Fibroblast of skin of left quadriceps (primary cell): ENCODE measurements at regions not wholly inside any gene's neighbourhood (a gene's known extent, or its start where the extent isn't known, plus 50 kb on each side); places are given as distances from the start of the nearest gene placed in this dataset.

Source experiments
- DNase-seq, 2 experiments: peaks; one replicate each; pipeline ENCODE4 v3.0.0-alpha.2; 2013; ENCODE audit warnings: low read depth in 2 of 2

DNA sequence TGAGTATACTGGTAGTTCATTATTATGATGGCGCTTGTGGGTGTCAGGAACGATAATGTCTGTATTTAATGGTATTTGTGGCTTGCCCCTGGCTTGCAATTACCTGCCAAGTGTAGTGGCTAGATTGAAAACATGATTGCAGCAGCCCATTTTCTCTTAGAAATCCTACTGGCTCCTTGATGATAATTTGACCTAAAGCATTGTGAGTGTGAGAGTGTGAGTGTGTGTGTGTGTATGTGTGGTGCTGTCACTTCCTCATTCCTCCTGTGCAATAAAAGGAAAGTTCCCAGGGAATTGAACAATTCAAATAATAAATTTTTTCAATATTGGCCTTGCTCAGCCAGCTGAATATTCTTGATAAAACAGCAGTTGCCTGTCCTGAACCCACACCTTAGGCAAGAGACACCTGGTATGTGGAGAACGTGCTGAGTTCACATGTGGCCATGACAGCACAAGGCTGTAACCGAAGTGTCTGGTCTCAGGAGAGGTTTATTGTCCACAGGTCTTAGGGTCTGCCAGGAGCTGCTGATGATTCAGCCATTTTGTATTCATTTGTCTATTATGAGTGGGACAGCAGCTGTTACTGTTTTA is 193.3 kb downstream of the CD47 start:
- DNase-seq: peak; percentile 25 to 32

DNA sequence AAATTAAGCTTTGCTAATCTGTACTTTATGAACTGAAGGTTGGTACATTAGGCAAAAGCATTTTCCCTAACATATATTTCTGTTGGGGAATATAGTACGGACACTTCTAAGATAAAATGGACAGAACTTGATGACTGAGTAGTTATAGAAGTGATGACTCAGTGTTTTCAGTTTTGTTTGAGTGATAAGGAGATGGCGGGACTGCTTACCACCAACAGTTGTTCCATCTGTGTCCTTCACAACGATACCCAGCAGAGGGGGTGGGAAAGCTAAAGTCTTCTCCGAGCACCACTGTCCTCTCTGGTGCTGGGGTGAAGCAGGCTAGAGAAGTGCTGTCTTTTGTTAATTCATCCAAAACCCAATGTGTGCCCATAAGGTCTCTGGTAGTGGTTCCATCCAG is 195.8 kb downstream of the CD47 start:
- DNase-seq: no peak

GRCh38 chr3:107892955-107893624 is 197.7 kb downstream of the CD47 start:
- DNase-seq: no peak

GRCh38 chr3:107884719-107885460 is 205.9 kb downstream of the CD47 start:
- DNase-seq: peak; percentile 86

DNA sequence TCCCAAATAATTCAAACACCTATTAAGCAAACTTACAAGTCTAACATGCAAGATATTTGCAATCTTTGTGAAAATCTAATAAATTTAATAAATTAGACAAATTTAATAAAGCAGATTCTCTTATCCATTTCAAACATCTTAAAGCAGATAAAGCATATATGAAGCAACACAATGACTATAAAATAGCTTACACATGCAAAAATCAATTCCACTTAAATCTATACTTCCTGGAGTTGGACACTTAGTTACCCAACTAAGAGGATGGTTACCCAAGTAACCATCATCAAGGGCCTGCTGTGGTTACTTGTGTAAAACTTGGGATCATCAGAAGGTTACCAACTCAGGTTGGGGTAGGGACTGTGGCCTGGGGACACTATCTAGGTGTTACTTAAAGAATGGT is 206.8 kb downstream of the CD47 start:
- no peak for DNase-seq

DNA sequence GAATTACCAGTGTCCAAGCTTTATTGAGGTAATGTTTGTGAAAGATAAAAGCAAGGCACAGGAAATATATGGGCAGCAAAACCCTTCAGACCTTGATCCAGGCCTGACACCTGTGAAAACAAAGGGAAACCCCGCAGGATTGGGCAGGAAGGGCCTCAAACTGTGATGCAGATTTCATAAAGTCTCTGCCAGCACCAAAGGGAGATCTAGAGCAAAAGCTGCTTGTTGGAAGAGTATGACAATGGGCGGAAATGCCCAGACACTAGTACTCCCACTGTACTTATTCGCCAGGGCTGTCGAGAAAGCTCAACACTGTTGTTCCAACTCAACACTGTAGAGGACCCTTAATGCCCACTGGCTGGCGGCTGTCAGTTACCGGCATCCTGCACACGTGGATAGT is 207.9 kb downstream of the CD47 start:
- DNase-seq: no peak

DNA sequence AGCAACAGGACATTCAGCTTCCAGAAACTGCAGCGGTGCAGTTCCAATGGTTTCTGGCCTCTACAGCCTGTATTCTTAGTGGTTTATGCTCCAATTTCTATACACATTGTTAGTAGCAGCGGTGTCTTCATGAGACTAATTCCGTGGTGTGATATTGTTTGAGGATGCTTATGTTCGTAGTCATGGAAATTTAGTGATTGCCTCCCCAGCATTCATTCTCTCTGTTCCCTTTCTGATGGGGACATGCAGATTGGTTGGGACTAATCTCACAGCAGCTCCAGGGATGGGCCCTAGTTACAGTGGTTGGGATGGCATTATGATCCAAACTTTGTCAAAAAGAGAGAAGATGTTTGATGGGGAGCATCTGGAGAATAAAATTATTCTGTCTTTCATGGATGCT is 208.6 kb downstream of the CD47 start:
- no peak for DNase-seq

GRCh38 chr3:107881509-107881908 is 209.3 kb downstream of the CD47 start:
- no peak for DNase-seq

DNA sequence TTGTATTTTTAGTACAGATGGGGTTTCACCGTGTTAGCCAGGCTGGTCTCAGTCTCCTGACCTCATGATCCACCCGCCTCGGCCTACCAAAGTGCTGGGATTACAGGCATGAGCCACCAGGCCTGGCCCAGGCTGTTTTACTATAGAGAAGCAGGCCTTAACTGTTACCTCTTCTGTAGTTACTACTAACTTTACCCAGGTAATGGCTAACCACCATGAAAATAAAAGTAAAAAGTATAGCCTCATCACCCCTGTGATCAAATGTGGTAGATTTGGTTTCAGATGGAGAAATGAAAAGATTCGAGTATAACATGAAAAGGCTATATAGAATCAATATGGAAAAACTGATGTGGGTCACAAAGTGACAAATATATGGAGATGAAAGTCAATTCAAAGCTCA is 210.1 kb downstream of the CD47 start:
- DNase-seq: no peak

DNA sequence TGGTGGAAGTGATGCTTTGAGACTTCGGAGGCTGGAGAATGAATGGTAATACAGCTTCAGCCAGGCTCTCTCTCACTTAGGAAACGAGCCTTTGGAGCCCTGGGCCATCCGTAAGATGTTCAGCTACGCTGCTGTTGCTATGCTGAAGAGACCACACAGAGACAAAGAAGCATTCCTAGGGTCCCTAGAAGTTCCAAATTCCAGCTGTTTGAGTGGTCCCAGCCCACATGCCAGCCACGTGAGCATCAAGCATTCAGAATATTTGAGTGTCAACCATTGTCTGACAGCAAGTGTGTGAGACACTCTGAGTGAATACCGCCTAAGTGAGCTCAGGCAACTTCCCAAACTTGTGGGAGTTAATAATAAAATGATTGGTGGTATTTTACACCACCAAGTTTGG is 212.9 kb downstream of the CD47 start:
- DNase-seq: no peak

DNA sequence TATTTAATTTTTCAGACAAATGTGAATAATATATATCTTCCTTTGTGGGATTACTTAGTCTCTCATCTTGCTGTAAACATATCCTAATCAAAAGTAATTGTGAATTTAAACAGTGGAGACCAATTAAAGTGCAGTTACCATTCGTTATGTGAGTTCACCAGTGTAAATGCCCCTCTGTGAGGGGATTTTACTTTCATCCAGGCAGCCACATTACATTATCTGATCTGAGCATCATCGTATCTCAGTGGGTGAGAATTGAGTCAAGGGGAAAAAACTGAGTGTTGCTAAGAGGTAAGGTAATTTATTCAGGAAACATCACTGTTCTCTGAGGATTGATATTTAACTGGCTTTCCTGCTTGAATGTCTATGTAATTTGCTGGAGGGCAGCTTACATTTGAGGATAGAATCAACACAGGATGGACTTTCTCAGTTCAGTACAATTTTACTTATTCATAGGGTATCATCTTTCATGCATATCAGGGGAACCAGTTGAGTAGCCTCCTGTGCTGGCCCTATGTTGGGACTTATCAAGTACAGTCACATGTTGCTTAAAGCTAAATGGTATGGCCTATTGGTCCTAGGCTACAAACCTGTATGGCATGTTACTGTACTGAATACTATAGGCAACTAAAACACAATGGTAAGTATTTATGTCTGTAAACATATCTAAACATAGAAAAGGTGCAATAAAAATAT is 219.7 kb downstream of the CD47 start:
- DNase-seq: no peak

DNA sequence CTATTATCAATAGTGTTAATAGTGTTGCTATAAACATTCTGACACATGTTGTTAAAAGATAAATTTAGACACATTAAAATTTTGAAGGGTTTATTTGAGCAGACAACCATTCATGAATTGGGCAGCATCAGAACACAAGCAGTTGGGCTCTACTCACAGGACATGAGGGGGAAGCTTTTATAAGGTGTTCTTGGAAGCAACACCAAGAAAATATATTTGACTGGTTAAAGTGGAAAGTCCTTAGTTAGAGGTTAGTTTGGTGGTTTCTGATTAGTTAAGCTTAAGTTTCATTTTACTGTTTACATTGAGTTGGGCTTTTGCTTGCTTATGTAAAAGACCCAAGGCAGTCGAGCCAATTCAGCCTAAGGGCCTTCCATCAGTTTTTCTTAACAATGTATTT is 220.7 kb downstream of the CD47 start:
- DNase-seq: no peak

GRCh38 chr3:107868449-107868848 is 222.4 kb downstream of the CD47 start:
- no peak for DNase-seq

DNA sequence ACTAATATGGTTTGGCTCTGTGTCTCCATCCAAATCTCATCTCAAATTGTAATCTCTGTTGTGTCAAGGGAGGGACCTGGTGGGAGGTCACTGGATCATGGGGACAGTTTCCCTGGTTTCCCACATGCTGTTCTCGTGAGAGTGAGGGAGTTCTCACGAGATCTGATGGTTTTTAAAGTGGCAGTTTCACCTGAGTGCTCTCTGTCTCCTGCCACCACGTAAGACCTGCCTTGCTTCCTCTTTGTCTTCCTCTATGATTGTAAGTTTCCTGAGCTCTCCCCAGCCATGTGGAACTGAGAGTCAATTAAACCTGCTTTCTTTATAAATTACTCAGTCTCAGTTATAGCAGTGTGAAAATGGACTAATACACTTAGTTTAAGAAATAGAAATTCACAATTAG is 228.9 kb downstream of the CD47 start:
- DNase-seq: no peak

- no peak for DNase-seq
Measured at GRCh38 chr3:107861422-107861821, 229.4 kb downstream of the CD47 start.
